HG02642 (cell line): ENCODE measurements at regions not wholly inside any gene's neighbourhood (a gene's known extent, or its start where the extent isn't known, plus 50 kb on each side); places are given as distances from the start of the nearest gene placed in this dataset.

Experiments used
- ATAC-seq: cut with Tn5 transposase; IDR thresholded peaks from one replicate; pipeline ENCODE4 v1.9.1; 2021; ENCODE audit warnings: mild to moderate bottlenecking; ENCODE audit not compliant: unreplicated experiment, poor library complexity

- no peak for ATAC-seq
Observed at GRCh38 chr10:83346266-83346910, 792.9 kb upstream of the GHITM start.

GRCh38 chr10:83352588-83352987 is 786.7 kb upstream of the GHITM start:
- no peak for ATAC-seq

GRCh38 chr10:83354456-83354855 is 784.9 kb upstream of the GHITM start:
- no peak for ATAC-seq

- ATAC-seq = no peak
Observed at GRCh38 chr10:83357004-83357403, 782.3 kb upstream of the GHITM start.

- no peak for ATAC-seq
Observed at GRCh38 chr10:83357627-83358026, 781.7 kb upstream of the GHITM start.

- ATAC-seq = no peak
Observed at GRCh38 chr10:83367036-83367435, 772.3 kb upstream of the GHITM start.

GRCh38 chr10:83371696-83372490 is 767.4 kb upstream of the GHITM start:
- no peak for ATAC-seq

- ATAC-seq = no peak
Observed at GRCh38 chr10:83372646-83373045, 766.7 kb upstream of the GHITM start.

GRCh38 chr10:83373671-83374070 is 765.6 kb upstream of the GHITM start:
- no peak for ATAC-seq

GRCh38 chr10:83374741-83375140 is 764.6 kb upstream of the GHITM start:
- ATAC-seq = no peak

- ATAC-seq = no peak
Observed at GRCh38 chr10:83375274-83375673, 764.0 kb upstream of the GHITM start.

- no peak for ATAC-seq
Observed at GRCh38 chr10:83397806-83398205, 741.5 kb upstream of the GHITM start.

GRCh38 chr10:83410570-83410969 is 728.7 kb upstream of the GHITM start:
- ATAC-seq = no peak

GRCh38 chr10:83425306-83425705 is 714.0 kb upstream of the GHITM start:
- ATAC-seq = no peak

- ATAC-seq = no peak
Observed at GRCh38 chr10:83427101-83427500, 712.2 kb upstream of the GHITM start.

GRCh38 chr10:83432261-83433045 is 706.9 kb upstream of the GHITM start:
- ATAC-seq = no peak

- no peak for ATAC-seq
Observed at GRCh38 chr10:83433705-83434104, 705.6 kb upstream of the GHITM start.

GRCh38 chr10:83448013-83448412 is 691.3 kb upstream of the GHITM start:
- no peak for ATAC-seq

GRCh38 chr10:83458611-83459010 is 680.7 kb upstream of the GHITM start:
- no peak for ATAC-seq

GRCh38 chr10:83459124-83459523 is 680.2 kb upstream of the GHITM start:
- no peak for ATAC-seq

- ATAC-seq = no peak
Observed at GRCh38 chr10:83469728-83470331, 669.5 kb upstream of the GHITM start.
